OCI-LY7 (cell line): ENCODE measurements at regions not wholly inside any gene's neighbourhood (a gene's known extent, or its start where the extent isn't known, plus 50 kb on each side); places are given as distances from the start of the nearest gene placed in this dataset.

Experiments
- EZH2phosphoT487 ChIP-seq: fragments of 200-600 bp; sonication (generic); IDR thresholded peaks from 2 replicates; pipeline ENCODE4 v1.6.1; 2018; ENCODE audit warnings: low read depth, borderline replicate concordance, mild to moderate bottlenecking, mixed run types, antibody characterized with exemption, low read length, moderate library complexity, mixed read lengths
- TF ChIP-seq, protein P1 (sequence below): fragments of 200-600 bp; sonication (generic); conservative IDR thresholded peaks from 2 replicates; pipeline ENCODE4 v1.5.1; 2014; ENCODE audit warnings: mild to moderate bottlenecking, antibody characterized with exemption, low read length, moderate library complexity, mixed read lengths

DNA sequence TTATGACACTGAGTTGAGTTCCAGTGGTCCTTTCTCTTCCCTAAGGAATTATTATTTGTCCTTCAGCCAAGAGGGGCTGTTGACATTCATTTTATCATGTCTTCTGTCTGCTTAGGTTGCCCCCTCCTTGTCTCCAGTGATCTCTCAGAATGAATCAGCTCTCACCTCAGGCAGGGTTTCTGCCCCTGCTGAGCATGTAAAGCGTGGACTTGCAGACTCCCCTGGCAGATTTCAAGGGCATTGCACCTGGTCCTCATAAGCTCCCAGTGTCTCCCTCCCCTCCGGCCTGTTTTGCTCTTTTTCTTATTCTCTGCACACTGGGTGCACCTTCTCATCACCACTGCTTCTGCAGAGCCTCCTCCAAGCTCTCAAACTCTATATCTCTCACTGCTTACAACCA is 188.4 kb downstream of the KCNS3 start:
- TF ChIP-seq, protein P1, sequence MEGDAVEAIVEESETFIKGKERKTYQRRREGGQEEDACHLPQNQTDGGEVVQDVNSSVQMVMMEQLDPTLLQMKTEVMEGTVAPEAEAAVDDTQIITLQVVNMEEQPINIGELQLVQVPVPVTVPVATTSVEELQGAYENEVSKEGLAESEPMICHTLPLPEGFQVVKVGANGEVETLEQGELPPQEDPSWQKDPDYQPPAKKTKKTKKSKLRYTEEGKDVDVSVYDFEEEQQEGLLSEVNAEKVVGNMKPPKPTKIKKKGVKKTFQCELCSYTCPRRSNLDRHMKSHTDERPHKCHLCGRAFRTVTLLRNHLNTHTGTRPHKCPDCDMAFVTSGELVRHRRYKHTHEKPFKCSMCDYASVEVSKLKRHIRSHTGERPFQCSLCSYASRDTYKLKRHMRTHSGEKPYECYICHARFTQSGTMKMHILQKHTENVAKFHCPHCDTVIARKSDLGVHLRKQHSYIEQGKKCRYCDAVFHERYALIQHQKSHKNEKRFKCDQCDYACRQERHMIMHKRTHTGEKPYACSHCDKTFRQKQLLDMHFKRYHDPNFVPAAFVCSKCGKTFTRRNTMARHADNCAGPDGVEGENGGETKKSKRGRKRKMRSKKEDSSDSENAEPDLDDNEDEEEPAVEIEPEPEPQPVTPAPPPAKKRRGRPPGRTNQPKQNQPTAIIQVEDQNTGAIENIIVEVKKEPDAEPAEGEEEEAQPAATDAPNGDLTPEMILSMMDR, result no peak
- TF ChIP-seq EZH2phosphoT487, result no peak
